Spleen (tissue), 11 donors: ENCODE measurements at regions not wholly inside any gene's neighbourhood (a gene's known extent, or its start where the extent isn't known, plus 50 kb on each side); places are given as distances from the start of the nearest gene placed in this dataset.

Experiments used
- DNase-seq: peaks from one replicate; pipeline ENCODE4 v3.0.0-alpha.2; 2020
- H3K27ac ChIP-seq, 8 donors: fragments of 200-600 bp; sonication (generic) in 7 of 8; 1 replicate in 4 of 8; 2 replicates in 4 of 8; pipeline versions ENCODE4 v1.5.0 to v1.8.0; 2016 to 2021; ENCODE audit warnings: inconsistent platforms in 4 of 8, mild to moderate bottlenecking in 4 of 8, moderate library complexity in 1 of 8
- H3K27me3 ChIP-seq, 7 donors: fragments of 200-600 bp; sonication (generic) in 6 of 7; replicated peaks in 1 of 7; 1 replicate in 4 of 7; 2 replicates in 3 of 7; pipeline versions ENCODE4 v1.5.0 to v1.8.0; 2016 to 2021; ENCODE audit warnings: inconsistent platforms in 3 of 7, mild to moderate bottlenecking in 1 of 7
- H3K36me3 ChIP-seq, 6 donors: fragments of 200-600 bp; sonication (generic) in 5 of 6; 1 replicate in 4 of 6; 2 replicates in 2 of 6; pipeline versions ENCODE4 v1.5.0 to v1.8.0; 2016 to 2021; ENCODE audit warnings: inconsistent platforms in 2 of 6
- H3K4me1 ChIP-seq, 6 donors: fragments of 200-600 bp; sonication (generic) in 5 of 6; 1 replicate in 3 of 6; 2 replicates in 3 of 6; pipeline versions ENCODE4 v1.5.0 to v1.8.0; 2016 to 2021; ENCODE audit warnings: inconsistent platforms in 3 of 6
- H3K4me3 ChIP-seq, 8 donors: fragments of 200-600 bp; sonication (generic) in 7 of 8; 1 replicate in 4 of 8; 2 replicates in 4 of 8; pipeline versions ENCODE4 v1.5.0 to v1.8.0; 2016 to 2021; ENCODE audit warnings: inconsistent platforms in 4 of 8, mild to moderate bottlenecking in 4 of 8, moderate library complexity in 2 of 8
- H3K9me3 ChIP-seq, 8 donors: fragments of 200-600 bp; sonication (generic) in 7 of 8; 1 replicate in 4 of 8; 2 replicates in 4 of 8; pipeline versions ENCODE4 v1.5.0 to v1.8.0; 2016 to 2021; ENCODE audit warnings: inconsistent platforms in 4 of 8
- POLR2A ChIP-seq, 3 donors: fragments of 450-650 bp; IDR thresholded peaks; one replicate each; pipeline ENCODE4 v1.5.1; 2017; ENCODE audit warnings: antibody characterized with exemption in 3 of 3, mild to moderate bottlenecking in 1 of 3
- POLR2AphosphoS5 ChIP-seq, 3 donors: sonication (generic); formaldehyde crosslinking; IDR thresholded peaks; one replicate each; pipeline ENCODE4 v1.5.1; 2017; ENCODE audit warnings: antibody characterized with exemption in 3 of 3
- WGBS, 5 donors: extraction: QIAGEN DNeasy Blood & Tissue Kit in 3 of 5; methylation state at CpG; one replicate each; pipeline versions ENCODE4 v1.1.5 to v1.1.7; 2013 to 2018; 5-methylcytosine and 5-hydroxymethylcytosine counted together
- intact Hi-C: fragments of 100-400 bp; cut with DNase I; formaldehyde crosslinking; loops from one replicate; pipeline ENCODE4 v1.15.0; 2023; ENCODE audit warnings: low total_unique reads
- TF ChIP-seq, protein P1 (sequence below), 11 experiments: fragments of 200-600 bp in 7 of 11; fragments of 450-650 bp in 4 of 11; sonication (generic) in 4 of 11; IDR thresholded peaks in 8 of 11; conservative IDR thresholded peaks in 3 of 11; 1 replicate in 7 of 11; 2 replicates in 4 of 11; pipeline versions ENCODE4 v1.4.0 to v1.8.0; 2016 to 2021; ENCODE audit warnings: antibody characterized with exemption in 11 of 11, inconsistent platforms in 4 of 11, mild to moderate bottlenecking in 1 of 11
- donor health status: healthy with polysubstance abuse.
- donor health status: DM: no; HTN: no; CAD: no; lungs with moderate emphysema.
- donor health status: DM: no; HTN: no; CAD: no.
- donor health status: Bipolar disorder and iron deficiency.
- donor health status: healthy.
- donor health status: DM: no; HTN: no; CAD: no.
- donor health status: DM: yes; HTN: yes; CAD: no.

DNA sequence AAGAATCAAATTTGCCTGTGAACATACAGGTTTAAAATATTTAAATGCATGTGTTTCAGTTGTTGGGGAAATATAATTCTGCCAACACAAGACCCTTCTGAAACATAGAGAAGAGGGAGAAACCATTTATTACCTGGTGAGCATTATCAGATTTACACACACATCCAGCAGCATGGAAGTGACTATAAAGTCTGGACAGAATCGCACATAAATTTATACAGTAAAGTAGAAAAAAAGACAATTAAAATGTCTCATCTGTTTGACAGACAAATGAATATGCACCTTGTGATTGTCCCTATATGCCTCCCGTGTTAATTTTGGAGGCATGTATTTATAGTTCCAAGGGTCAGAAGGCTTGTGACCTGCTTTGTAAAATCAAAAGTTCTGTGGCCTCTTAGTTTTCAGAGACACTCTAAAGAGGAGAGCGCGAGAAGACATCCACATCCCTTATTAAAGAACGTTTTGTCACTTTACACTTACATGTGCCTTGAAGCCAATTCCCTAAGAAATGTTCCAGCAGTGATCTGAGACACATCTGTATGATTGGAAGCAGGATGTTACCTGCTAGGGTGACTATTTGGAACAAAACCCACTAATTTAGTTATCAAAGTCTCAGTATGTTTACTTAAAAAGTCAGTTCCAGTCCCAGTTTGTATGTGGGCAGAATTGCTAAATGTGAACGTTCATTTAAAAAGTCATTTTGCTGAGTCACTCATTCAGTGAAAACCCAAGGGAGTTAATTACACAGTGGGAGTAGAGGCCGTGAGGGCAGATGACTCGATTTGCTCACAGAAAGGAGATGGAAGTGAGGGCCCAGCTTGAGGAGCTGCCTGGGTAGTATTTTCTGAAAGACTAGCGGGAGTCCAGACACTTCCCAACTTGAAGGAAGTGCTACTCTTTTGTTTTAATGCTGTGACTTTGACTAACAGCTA, 527.6 kb upstream of the MEX3C start:
- Histone ChIP-seq H3K9me3 (no peaks in the 10 kb centered on the region), H3K36me3 (no peaks in the 10 kb centered on the region), H3K4me1 (no peaks in the 10 kb centered on the region), H3K27ac (no peak overlapping the region), H3K27me3 (no peaks in the 10 kb centered on the region), H3K4me3 (no peak overlapping the region)
- DNase-seq = no peak
- intact Hi-C loops = no loop called here
- 49 to 76% (median 62%) methylated on average over 9 of the region's 9 CpGs for WGBS, 5 donors
- TF ChIP-seq POLR2A (IDR thresholded peaks at IDR 0.05) = no peak
- no peak for TF ChIP-seq POLR2AphosphoS5 (IDR thresholded peaks at IDR 0.05)
- TF ChIP-seq, protein P1, sequence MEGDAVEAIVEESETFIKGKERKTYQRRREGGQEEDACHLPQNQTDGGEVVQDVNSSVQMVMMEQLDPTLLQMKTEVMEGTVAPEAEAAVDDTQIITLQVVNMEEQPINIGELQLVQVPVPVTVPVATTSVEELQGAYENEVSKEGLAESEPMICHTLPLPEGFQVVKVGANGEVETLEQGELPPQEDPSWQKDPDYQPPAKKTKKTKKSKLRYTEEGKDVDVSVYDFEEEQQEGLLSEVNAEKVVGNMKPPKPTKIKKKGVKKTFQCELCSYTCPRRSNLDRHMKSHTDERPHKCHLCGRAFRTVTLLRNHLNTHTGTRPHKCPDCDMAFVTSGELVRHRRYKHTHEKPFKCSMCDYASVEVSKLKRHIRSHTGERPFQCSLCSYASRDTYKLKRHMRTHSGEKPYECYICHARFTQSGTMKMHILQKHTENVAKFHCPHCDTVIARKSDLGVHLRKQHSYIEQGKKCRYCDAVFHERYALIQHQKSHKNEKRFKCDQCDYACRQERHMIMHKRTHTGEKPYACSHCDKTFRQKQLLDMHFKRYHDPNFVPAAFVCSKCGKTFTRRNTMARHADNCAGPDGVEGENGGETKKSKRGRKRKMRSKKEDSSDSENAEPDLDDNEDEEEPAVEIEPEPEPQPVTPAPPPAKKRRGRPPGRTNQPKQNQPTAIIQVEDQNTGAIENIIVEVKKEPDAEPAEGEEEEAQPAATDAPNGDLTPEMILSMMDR (IDR thresholded peaks at IDR 0.05 in 8 of 11, conservative IDR thresholded peaks at IDR 0.05 in 3 of 11) = no peak

DNA sequence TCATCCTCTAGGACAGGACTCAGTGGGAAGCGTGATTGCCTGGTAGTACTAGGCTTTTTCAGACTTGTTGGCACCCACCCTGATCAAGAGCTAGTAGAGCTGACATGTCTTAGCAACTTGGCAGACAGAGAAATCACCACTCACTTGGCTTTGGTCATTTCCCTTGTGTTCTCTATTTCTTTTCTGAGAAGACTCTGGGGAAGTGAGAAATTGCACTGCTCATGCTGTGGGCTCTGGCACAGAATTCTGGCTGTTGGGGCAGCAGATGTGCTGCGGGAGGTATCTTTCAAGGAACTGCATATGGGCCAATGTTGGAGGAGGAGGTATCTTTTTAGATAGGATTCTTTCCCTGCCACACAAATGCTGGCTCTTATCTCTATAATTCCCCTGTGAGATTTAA, 529.1 kb upstream of the MEX3C start:
- 81 to 90% (median 85%) methylated on average over 2 of the region's 2 CpGs for WGBS, 5 donors
- intact Hi-C loops = no loop called here

DNA sequence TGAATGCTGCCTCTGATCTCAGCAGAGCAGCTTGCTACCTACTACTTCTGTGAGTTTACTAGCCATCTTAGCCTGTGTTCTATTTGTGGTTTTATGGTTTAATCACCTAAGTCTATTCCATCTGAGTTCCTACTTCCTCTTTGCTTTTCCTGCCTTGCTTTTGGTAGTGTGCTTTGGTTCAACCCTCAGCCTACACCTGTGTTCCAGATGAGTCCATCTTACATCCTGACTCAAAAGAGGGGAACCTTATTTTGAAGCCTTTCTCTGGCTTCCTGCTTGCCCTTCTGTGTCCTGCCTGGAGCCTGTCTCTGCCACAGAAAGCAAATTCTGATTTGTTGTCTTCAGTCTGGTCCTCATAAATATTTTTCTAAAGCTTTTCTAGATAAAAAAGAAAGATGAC, 530.3 kb upstream of the MEX3C start:
- H3K27me3 ChIP-seq = peaks cover 0 to 5% (median 0%) of the 10 kb centered on the region in 7 donors
- TF ChIP-seq POLR2AphosphoS5 (IDR thresholded peaks at IDR 0.05) (no peak), POLR2A (IDR thresholded peaks at IDR 0.05) (no peak)
- TF ChIP-seq, protein P1 (IDR thresholded peaks at IDR 0.05 in 8 of 11, conservative IDR thresholded peaks at IDR 0.05 in 3 of 11) = no peak
- H3K36me3 ChIP-seq = no peaks in the 10 kb centered on the region
- H3K4me1 ChIP-seq = no peaks in the 10 kb centered on the region
- no peak overlapping the region for H3K4me3 ChIP-seq
- no peaks in the 10 kb centered on the region for H3K9me3 ChIP-seq
- no peak overlapping the region for H3K27ac ChIP-seq
- intact Hi-C loops = no loop called here
- DNase-seq = no peak

More for the DNA sequence above, 529.1 kb upstream of the MEX3C start:
- peaks cover 0 to 5% (median 0%) of the 10 kb centered on the region in 7 donors for H3K27me3 ChIP-seq
- H3K4me1 ChIP-seq = no peaks in the 10 kb centered on the region
- no peak overlapping the region for H3K27ac ChIP-seq
- no peak overlapping the region for H3K4me3 ChIP-seq
- H3K9me3 ChIP-seq = no peaks in the 10 kb centered on the region
- no peak for TF ChIP-seq POLR2AphosphoS5 (IDR thresholded peaks at IDR 0.05)
- TF ChIP-seq POLR2A (IDR thresholded peaks at IDR 0.05) = no peak
- TF ChIP-seq, protein P1 (IDR thresholded peaks at IDR 0.05 in 8 of 11, conservative IDR thresholded peaks at IDR 0.05 in 3 of 11) = no peak
- DNase-seq = no peak
- H3K36me3 ChIP-seq = no peaks in the 10 kb centered on the region

DNA sequence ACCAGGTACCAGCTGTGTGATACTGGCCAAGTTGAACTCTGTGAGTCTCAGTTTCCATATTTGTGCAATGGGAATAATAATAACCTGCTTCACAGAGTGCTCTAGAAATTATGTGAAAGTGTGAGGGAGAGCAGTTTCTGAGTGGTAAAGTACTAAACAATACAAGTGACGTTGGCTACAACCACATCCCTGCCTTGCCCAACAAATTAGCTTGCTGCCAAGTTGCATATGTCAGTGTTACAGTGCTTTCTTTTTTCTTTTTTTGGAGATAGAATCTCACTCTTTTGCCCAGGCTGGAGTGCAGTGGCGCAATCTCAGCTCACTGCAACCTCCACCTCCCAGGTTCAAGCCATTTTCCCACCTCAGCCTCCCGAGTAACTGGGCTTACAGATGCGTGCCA, 533.6 kb upstream of the MEX3C start:
- Histone ChIP-seq H3K36me3 (no peaks in the 10 kb centered on the region), H3K27me3 (peaks cover 0 to 5% (median 0%) of the 10 kb centered on the region in 7 donors), H3K4me3 (no peak overlapping the region), H3K9me3 (no peaks in the 10 kb centered on the region), H3K4me1 (no peaks in the 10 kb centered on the region), H3K27ac (no peak overlapping the region)
- intact Hi-C loops = no loop called here
- no peak for DNase-seq
- no peak for TF ChIP-seq POLR2AphosphoS5 (IDR thresholded peaks at IDR 0.05)
- TF ChIP-seq, protein P1 (IDR thresholded peaks at IDR 0.05 in 8 of 11, conservative IDR thresholded peaks at IDR 0.05 in 3 of 11) = no peak
- TF ChIP-seq POLR2A (IDR thresholded peaks at IDR 0.05) = no peak
- 73 to 91% (median 78%) methylated on average over 4 of the region's 4 CpGs for WGBS, 5 donors
